Testis (tissue), 2 donors: ENCODE measurements at regions not wholly inside any gene's neighbourhood (a gene's known extent, or its start where the extent isn't known, plus 50 kb on each side); places are given as distances from the start of the nearest gene placed in this dataset.

ENCODE experiments used
- CTCF ChIP-seq, 3 experiments: fragments of 450-650 bp in 2 of 3; fragments of 200-600 bp in 1 of 3; sonication (generic) in 1 of 3; IDR thresholded peaks; one replicate each; pipeline ENCODE4 v1.5.1; 2016 to 2019; ENCODE audit warnings: antibody characterized with exemption in 3 of 3, mild to moderate bottlenecking in 2 of 3, moderate library complexity in 1 of 3
- POLR2A ChIP-seq: fragments of 450-650 bp; IDR thresholded peaks from one replicate; pipeline ENCODE4 v1.6.1; 2017; ENCODE audit warnings: antibody characterized with exemption, mild to moderate bottlenecking, moderate library complexity

- TF ChIP-seq CTCF (IDR thresholded peaks at IDR 0.05) (no peak), POLR2A (no peak)
These were observed 163.6 kb downstream of the CEP135 start for GRCh38 chr4:56112377-56112776.
